Suprapubic skin (tissue), 4 donors: ENCODE measurements at regions not wholly inside any gene's neighbourhood (a gene's known extent, or its start where the extent isn't known, plus 50 kb on each side); places are given as distances from the start of the nearest gene placed in this dataset.

Source experiments
- DNase-seq, 2 donors: peaks; one replicate each; pipeline ENCODE4 v3.0.0-alpha.2; 2019; ENCODE audit warnings: low spot score in 2 of 2
- H3K27ac ChIP-seq: fragments of 200-600 bp; sonication (generic); one replicate; pipeline ENCODE4 v1.5.1; 2019
- H3K27me3 ChIP-seq: fragments of 200-600 bp; sonication (generic); one replicate; pipeline ENCODE4 v1.5.1; 2019
- H3K36me3 ChIP-seq: fragments of 200-600 bp; sonication (generic); one replicate; pipeline ENCODE4 v1.5.1; 2019
- H3K4me1 ChIP-seq: fragments of 200-600 bp; sonication (generic); one replicate; pipeline ENCODE4 v1.5.1; 2019
- H3K4me3 ChIP-seq: fragments of 200-600 bp; sonication (generic); one replicate; pipeline ENCODE4 v1.5.1; 2019; ENCODE audit warnings: mild to moderate bottlenecking
- H3K9me3 ChIP-seq: fragments of 200-600 bp; sonication (generic); one replicate; pipeline ENCODE4 v1.5.1; 2019
- CTCF ChIP-seq, 2 donors: fragments of 200-600 bp in 1 of 2; fragments of 450-650 bp in 1 of 2; sonication (generic) in 1 of 2; IDR thresholded peaks; one replicate each; pipeline ENCODE4 v1.5.1; 2016 to 2019; ENCODE audit warnings: antibody characterized with exemption in 2 of 2, mild to moderate bottlenecking in 1 of 2, moderate library complexity in 1 of 2
- EP300 ChIP-seq: sonication (generic); formaldehyde crosslinking; IDR thresholded peaks from one replicate; pipeline ENCODE4 v1.6.1; 2017; ENCODE audit warnings: antibody characterized with exemption
- POLR2A ChIP-seq, 2 donors: fragments of 450-650 bp; IDR thresholded peaks; one replicate each; pipeline ENCODE4 v1.6.1; 2017; ENCODE audit warnings: antibody characterized with exemption in 2 of 2, mild to moderate bottlenecking in 2 of 2, moderate library complexity in 2 of 2
- POLR2AphosphoS5 ChIP-seq, 3 donors: sonication (generic); formaldehyde crosslinking; IDR thresholded peaks; one replicate each; pipeline ENCODE4 v1.6.1; 2017; ENCODE audit warnings: antibody characterized with exemption in 3 of 3
- whole genome bisulfite sequencing: methylation state at CpG from one replicate; pipeline ENCODE4 v1.1.5; 2018; 5-methylcytosine and 5-hydroxymethylcytosine counted together

- H3K9me3 ChIP-seq, result no peaks in the 10 kb centered on the region
Observed at GRCh38 chr3:30945291-30945690, 50.8 kb upstream of the GADL1 start.

GRCh38 chr3:30948426-30948825 lies 54.0 kb upstream of the GADL1 start:
- H3K4me3 ChIP-seq, result no peak overlapping the region
- H3K36me3 ChIP-seq, result no peaks in the 10 kb centered on the region
- no peaks in the 10 kb centered on the region for H3K4me1 ChIP-seq
- H3K9me3 ChIP-seq, result no peaks in the 10 kb centered on the region
- 93% methylated on average over 1 of the region's 1 CpG for WGBS
- no peak overlapping the region for H3K27ac ChIP-seq
- no peak for TF ChIP-seq CTCF (IDR thresholded peaks at IDR 0.05)
- no peak for TF ChIP-seq POLR2AphosphoS5 (IDR thresholded peaks at IDR 0.05)
- no peak for TF ChIP-seq POLR2A (IDR thresholded peaks at IDR 0.05)
- no peak for TF ChIP-seq EP300
- no peak for DNase-seq
- no peaks in the 10 kb centered on the region for H3K27me3 ChIP-seq

More at GRCh38 chr3:30945291-30945690, 50.8 kb upstream of the GADL1 start:
- TF ChIP-seq CTCF (IDR thresholded peaks at IDR 0.05), result no peak
- TF ChIP-seq POLR2AphosphoS5 (IDR thresholded peaks at IDR 0.05), result no peak
- no peak for TF ChIP-seq POLR2A (IDR thresholded peaks at IDR 0.05)
- TF ChIP-seq EP300, result no peak
- no peaks in the 10 kb centered on the region for H3K4me1 ChIP-seq
- DNase-seq, result no peak
- H3K4me3 ChIP-seq, result no peak overlapping the region
- WGBS, result 86% methylated on average over 1 of the region's 1 CpG
- H3K36me3 ChIP-seq, result no peaks in the 10 kb centered on the region
- no peaks in the 10 kb centered on the region for H3K27me3 ChIP-seq
- H3K27ac ChIP-seq, result no peak overlapping the region

GRCh38 chr3:30951826-30952225 lies 57.4 kb upstream of the GADL1 start:
- WGBS, result 83% methylated on average over 2 of the region's 2 CpGs
- no peak for TF ChIP-seq POLR2A (IDR thresholded peaks at IDR 0.05)
- no peak for TF ChIP-seq EP300
- no peak for TF ChIP-seq POLR2AphosphoS5 (IDR thresholded peaks at IDR 0.05)
- no peak for TF ChIP-seq CTCF (IDR thresholded peaks at IDR 0.05)
- Histone ChIP-seq H3K36me3 (no peaks in the 10 kb centered on the region), H3K27ac (no peak overlapping the region), H3K4me3 (no peak overlapping the region), H3K4me1 (no peaks in the 10 kb centered on the region), H3K27me3 (no peaks in the 10 kb centered on the region), H3K9me3 (no peaks in the 10 kb centered on the region)
- no peak for DNase-seq

GRCh38 chr3:30952786-30953185 lies 58.3 kb upstream of the GADL1 start:
- 61% methylated on average over 3 of the region's 3 CpGs for WGBS
- Histone ChIP-seq H3K27me3 (no peaks in the 10 kb centered on the region), H3K9me3 (no peaks in the 10 kb centered on the region), H3K36me3 (no peaks in the 10 kb centered on the region), H3K4me1 (no peaks in the 10 kb centered on the region), H3K27ac (no peak overlapping the region), H3K4me3 (no peak overlapping the region)
- TF ChIP-seq CTCF (IDR thresholded peaks at IDR 0.05) (no peak), EP300 (no peak), POLR2AphosphoS5 (IDR thresholded peaks at IDR 0.05) (no peak), POLR2A (IDR thresholded peaks at IDR 0.05) (no peak)
- DNase-seq, result no peak

- TF ChIP-seq CTCF (IDR thresholded peaks at IDR 0.05), result no peak
- no peak for TF ChIP-seq POLR2AphosphoS5 (IDR thresholded peaks at IDR 0.05)
- TF ChIP-seq POLR2A (IDR thresholded peaks at IDR 0.05), result no peak
- no peak for TF ChIP-seq EP300
- Histone ChIP-seq H3K9me3 (peaks cover 5% of the 10 kb centered on the region), H3K27me3 (no peaks in the 10 kb centered on the region), H3K4me1 (no peaks in the 10 kb centered on the region), H3K4me3 (no peak overlapping the region), H3K27ac (no peak overlapping the region), H3K36me3 (no peaks in the 10 kb centered on the region)
- no peak for DNase-seq
- WGBS, result 85% methylated on average over 1 of the region's 1 CpG
Observed at GRCh38 chr3:30954426-30954825, 60.0 kb upstream of the GADL1 start.
